SW480 (cell line): ENCODE measurements at regions not wholly inside any gene's neighbourhood (a gene's known extent, or its start where the extent isn't known, plus 50 kb on each side); places are given as distances from the start of the nearest gene placed in this dataset.
"Not testable (repeated sequence)": the region's sequence is repeated elsewhere in the genome, so short reads cannot be mapped to it uniquely, and the experiment has no call there.

Source experiments
- DNase-seq: peaks from one replicate; pipeline ENCODE4 v3.0.0-alpha.2; 2016; ENCODE audit warnings: low spot score

GRCh38 chr4:25474690-25475089 lies 97.6 kb downstream of the ANAPC4 start:
- DNase-seq: no peak

- DNase-seq: no peak
These were observed 100.2 kb downstream of the ANAPC4 start for GRCh38 chr4:25477221-25477620.

GRCh38 chr4:25481648-25482047 lies 104.6 kb downstream of the ANAPC4 start:
- no peak for DNase-seq

GRCh38 chr4:25484243-25484721 lies 107.2 kb downstream of the ANAPC4 start:
- peak; percentile 89 for DNase-seq

- DNase-seq: no peak
These were observed 108.0 kb downstream of the ANAPC4 start for GRCh38 chr4:25485104-25485503.

GRCh38 chr4:25486171-25486570 lies 109.1 kb downstream of the ANAPC4 start:
- DNase-seq: peak; percentile 56

- DNase-seq: no peak
These were observed 110.1 kb downstream of the ANAPC4 start for GRCh38 chr4:25487155-25487554.

- DNase-seq: no peak
These were observed 112.3 kb downstream of the ANAPC4 start for GRCh38 chr4:25489253-25489797.

- DNase-seq: no peak
These were observed 116.4 kb downstream of the ANAPC4 start for GRCh38 chr4:25493466-25493865.

GRCh38 chr4:25494166-25494565 lies 117.1 kb downstream of the ANAPC4 start:
- no peak for DNase-seq

GRCh38 chr4:25500626-25501316 lies 123.7 kb downstream of the ANAPC4 start:
- DNase-seq: no peak

GRCh38 chr4:25502115-25502514 lies 125.1 kb downstream of the ANAPC4 start:
- no peak for DNase-seq

- DNase-seq: no peak
These were observed 126.7 kb downstream of the ANAPC4 start for GRCh38 chr4:25503779-25504178.

GRCh38 chr4:25504932-25505636 lies 128.0 kb downstream of the ANAPC4 start:
- no peak for DNase-seq

GRCh38 chr4:25505637-25505991 lies 128.6 kb downstream of the ANAPC4 start:
- no peak for DNase-seq

- DNase-seq: no peak
These were observed 129.0 kb downstream of the ANAPC4 start for GRCh38 chr4:25506032-25506571.

GRCh38 chr4:25509646-25510045 lies 132.6 kb downstream of the ANAPC4 start:
- no peak for DNase-seq

- DNase-seq: not testable (repeated sequence)
These were observed 134.8 kb downstream of the ANAPC4 start for GRCh38 chr4:25511823-25512222.

GRCh38 chr4:25513814-25514213 lies 136.8 kb downstream of the ANAPC4 start:
- DNase-seq: no peak

- DNase-seq: no peak
These were observed 132.2 kb upstream of the SLC34A2 start for GRCh38 chr4:25523405-25523804.

- DNase-seq: no peak
These were observed 131.0 kb upstream of the SLC34A2 start for GRCh38 chr4:25524663-25525062.

- no peak for DNase-seq
These were observed 129.8 kb upstream of the SLC34A2 start for GRCh38 chr4:25525896-25526295.

- DNase-seq: no peak
These were observed 128.6 kb upstream of the SLC34A2 start for GRCh38 chr4:25527034-25527433.
